ENCODE measurements at regions not wholly inside any gene's neighbourhood (a gene's known extent, or its start where the extent isn't known, plus 50 kb on each side); places are given as distances from the start of the nearest gene placed in this dataset.
A peak's percentile ranks its signal among the peaks of the same experiment; 100 is the strongest.

DNA sequence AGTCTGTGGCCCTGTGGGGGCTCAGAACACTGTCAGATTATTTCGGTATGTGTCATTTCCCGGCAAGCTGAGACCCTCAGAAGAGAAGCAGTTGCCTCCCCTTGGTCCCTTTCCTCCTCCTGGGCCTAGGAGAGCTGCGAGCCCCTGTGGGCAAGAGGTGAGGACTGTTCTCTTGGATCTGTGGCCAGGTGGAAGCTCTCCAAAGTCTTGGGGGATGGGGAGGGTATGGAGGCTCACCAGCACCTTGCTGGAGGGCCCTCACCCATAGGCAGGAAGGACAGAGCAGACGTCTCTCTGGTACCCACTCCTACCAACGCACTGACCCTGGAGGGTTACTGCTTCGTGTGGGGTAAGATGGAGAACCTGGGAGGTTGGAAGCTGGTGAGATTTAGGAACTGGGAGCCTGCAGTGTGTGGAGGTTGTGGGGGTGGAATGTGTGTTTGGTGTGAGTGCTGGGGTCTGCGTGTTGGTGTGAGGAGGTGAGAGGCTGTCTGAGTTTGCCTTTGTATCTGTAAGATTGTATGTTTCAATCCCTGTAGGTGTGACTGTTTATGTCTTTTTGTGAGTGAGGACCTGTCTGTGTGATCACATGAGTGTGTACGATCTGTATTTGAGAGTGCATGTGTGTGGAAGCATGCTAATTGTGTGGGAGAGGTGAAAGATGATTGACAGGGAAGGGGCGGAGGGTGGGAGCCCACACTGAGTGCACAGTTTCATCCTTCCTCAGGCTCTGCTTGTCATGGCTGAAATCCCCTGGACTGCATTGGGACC lies 52.4 kb upstream of the PSD2 start:
- no peak overlapping the region for H3K4me3 Mint-ChIP-seq
- peaks cover 71% of the 10 kb centered on the region for H3K4me1 Mint-ChIP-seq
- POLR2A ChIA-PET = interaction anchor here (0.9 to 5.4 kb wide), 3 partner anchors 12 to 73 kb away, joined by 4 to 33 read pairs (median 4); no protein-coding TSS in a partner anchor
- no peaks in the 10 kb centered on the region for H3K27me3 Mint-ChIP-seq
- no peaks in the 10 kb centered on the region for H3K36me3 Mint-ChIP-seq (ENCODE audit: low read depth)
- TF ChIP-seq, protein P1, sequence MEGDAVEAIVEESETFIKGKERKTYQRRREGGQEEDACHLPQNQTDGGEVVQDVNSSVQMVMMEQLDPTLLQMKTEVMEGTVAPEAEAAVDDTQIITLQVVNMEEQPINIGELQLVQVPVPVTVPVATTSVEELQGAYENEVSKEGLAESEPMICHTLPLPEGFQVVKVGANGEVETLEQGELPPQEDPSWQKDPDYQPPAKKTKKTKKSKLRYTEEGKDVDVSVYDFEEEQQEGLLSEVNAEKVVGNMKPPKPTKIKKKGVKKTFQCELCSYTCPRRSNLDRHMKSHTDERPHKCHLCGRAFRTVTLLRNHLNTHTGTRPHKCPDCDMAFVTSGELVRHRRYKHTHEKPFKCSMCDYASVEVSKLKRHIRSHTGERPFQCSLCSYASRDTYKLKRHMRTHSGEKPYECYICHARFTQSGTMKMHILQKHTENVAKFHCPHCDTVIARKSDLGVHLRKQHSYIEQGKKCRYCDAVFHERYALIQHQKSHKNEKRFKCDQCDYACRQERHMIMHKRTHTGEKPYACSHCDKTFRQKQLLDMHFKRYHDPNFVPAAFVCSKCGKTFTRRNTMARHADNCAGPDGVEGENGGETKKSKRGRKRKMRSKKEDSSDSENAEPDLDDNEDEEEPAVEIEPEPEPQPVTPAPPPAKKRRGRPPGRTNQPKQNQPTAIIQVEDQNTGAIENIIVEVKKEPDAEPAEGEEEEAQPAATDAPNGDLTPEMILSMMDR (IDR thresholded peaks at IDR 0.05) = no peak
- no peak for DNase-seq
- ATAC-seq (ENCODE audit: low read depth) = no peak
- CTCF ChIA-PET = interaction anchor here (6.0 kb wide), 1 partner anchor 22 kb away, joined by 40 read pairs; no protein-coding TSS in a partner anchor
- peak overlapping the region; percentile 30 for H3K27ac Mint-ChIP-seq
- no peaks in the 10 kb centered on the region for H3K9me3 Mint-ChIP-seq
- intact Hi-C loops (cut with micrococcal nuclease) = no loop called here

DNA sequence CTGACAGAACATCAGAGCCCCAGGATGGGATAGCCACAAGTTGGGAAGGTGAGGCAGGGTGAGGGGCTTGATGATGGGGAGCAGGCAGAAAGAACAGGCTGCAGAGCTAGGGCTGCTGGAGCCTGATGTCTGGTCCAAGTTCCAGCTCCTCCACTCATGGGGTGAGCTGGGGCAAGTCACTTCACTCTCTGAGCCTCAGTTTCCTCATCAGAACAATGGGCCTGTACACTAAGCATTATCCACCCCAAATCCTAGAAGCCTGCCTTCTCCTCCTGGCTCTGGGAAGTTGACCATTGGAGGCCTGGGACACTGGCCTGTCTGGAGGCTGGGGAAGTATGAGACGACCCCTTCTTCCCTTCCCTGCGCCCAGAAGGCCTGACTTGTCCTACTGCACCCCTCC lies 51.8 kb upstream of the PSD2 start:
- ChIA-PET POLR2A (interaction anchor here (1.5 to 6.8 kb wide), 6 partner anchors 12 to 106 kb away, joined by 4 to 86 read pairs (median 30); partner anchors contain the start of gene CXXC5), CTCF (interaction anchor here (1.8 to 6.0 kb wide), 2 partner anchors 21 to 33 kb away, joined by 7 to 40 read pairs; no protein-coding TSS in a partner anchor)
- TF ChIP-seq, protein P1 (IDR thresholded peaks at IDR 0.05) = no peak
- H3K4me1 Mint-ChIP-seq = peaks cover 77% of the 10 kb centered on the region
- H3K27me3 Mint-ChIP-seq = no peaks in the 10 kb centered on the region
- no peaks in the 10 kb centered on the region for H3K9me3 Mint-ChIP-seq
- ATAC-seq (ENCODE audit: low read depth) = no peak
- H3K36me3 Mint-ChIP-seq (ENCODE audit: low read depth) = no peaks in the 10 kb centered on the region
- no peak for DNase-seq
- no peak overlapping the region for H3K4me3 Mint-ChIP-seq
- H3K27ac Mint-ChIP-seq = no peak overlapping the region
- intact Hi-C loops (cut with micrococcal nuclease) = no loop called here

DNA sequence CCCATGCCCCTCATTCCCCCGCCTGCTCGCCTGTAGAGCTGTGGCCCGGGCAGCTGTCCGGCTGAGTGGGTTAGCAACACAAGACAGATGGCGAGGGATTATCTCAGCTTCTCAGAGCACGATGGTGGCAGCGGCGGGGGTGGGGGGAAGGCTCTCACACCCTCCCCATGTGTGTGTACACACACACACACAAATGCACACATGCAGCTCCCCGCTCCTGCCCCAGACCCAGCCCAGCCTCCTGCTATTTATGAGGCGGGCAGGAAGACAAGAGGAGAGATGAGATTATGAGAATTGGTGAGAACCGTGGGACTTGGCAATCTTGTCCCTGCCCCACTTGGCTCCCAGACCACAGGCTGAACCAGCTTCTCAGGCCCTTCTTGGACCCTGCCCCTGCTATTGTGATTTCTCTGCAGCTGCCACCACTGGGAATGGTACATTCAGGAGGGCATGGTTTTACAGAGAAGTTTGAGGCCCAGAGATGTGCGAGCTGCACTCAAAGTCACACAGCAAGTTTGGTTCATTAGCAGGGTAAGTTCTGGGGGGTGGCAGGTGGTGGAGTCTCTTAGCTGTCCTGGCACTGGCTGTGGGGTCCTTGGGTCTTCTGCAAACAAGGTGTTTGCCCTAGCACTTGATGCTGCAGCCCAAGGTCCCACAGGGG lies 51.0 kb upstream of the PSD2 start:
- H3K4me3 Mint-ChIP-seq = peak overlapping the region; percentile 53
- CTCF ChIA-PET = interaction anchor here (0.9 to 6.0 kb wide), 5 partner anchors 20 to 111 kb away, joined by 4 to 40 read pairs (median 7); no protein-coding TSS in a partner anchor
- H3K36me3 Mint-ChIP-seq (ENCODE audit: low read depth) = no peaks in the 10 kb centered on the region
- no peaks in the 10 kb centered on the region for H3K9me3 Mint-ChIP-seq
- intact Hi-C loops (cut with micrococcal nuclease) = loop anchor here (1.0 to 5.0 kb wide), 4 partner anchors 17 to 452 kb away; partner anchors contain the start of gene MATR3
- peaks cover 83% of the 10 kb centered on the region for H3K4me1 Mint-ChIP-seq
- H3K27ac Mint-ChIP-seq = peak overlapping the region; percentile 81
- POLR2A ChIA-PET = interaction anchor here (0.9 to 6.8 kb wide), 14 partner anchors 10 to 107 kb away, joined by 3 to 86 read pairs (median 10); partner anchors contain the start of gene CXXC5
- TF ChIP-seq, protein P1 (IDR thresholded peaks at IDR 0.05) = no peak
- DNase-seq = no peak
- ATAC-seq (ENCODE audit: low read depth) = no peak
- H3K27me3 Mint-ChIP-seq = no peaks in the 10 kb centered on the region

DNA sequence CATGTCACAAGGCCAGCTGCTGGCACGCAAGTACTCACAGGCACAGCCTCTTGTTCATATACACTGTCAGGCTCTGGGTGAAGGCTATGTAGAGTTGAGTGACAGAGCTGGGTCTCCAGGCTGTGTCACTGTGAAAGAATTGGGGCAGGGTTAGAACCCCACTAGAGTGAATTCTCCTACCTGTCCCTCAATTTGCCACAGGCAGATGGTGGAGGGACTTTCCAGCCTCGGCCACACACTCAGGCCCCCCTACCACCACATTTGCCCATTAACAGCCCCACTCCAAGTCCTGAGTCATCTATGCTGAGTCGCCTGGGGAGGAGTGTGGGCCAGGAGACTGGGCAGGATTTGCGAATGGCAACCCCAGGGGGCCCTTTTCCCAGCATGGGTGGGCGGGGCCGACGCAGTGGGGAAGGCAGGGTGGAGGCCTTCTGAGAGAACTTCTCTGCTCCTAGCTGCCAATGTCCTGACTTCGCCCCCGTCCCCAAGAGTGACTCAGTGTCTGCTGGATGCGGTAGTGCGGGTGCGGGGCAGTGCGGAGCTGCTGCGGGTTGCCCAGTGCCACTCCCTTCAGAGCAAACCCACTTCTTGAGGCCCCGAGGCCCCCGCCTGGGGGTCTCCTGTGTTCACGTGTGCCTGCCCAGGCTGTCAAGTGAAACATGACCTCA lies 50.3 kb upstream of the PSD2 start:
- TF ChIP-seq, protein P1 (IDR thresholded peaks at IDR 0.05) = no peak
- Mint-ChIP-seq H3K4me3 (peak overlapping the region; percentile 53), H3K9me3 (no peaks in the 10 kb centered on the region), H3K36me3 (ENCODE audit: low read depth) (no peaks in the 10 kb centered on the region), H3K27ac (peak overlapping the region; percentile 81), H3K27me3 (no peaks in the 10 kb centered on the region), H3K4me1 (peaks cover 80% of the 10 kb centered on the region)
- ChIA-PET CTCF (interaction anchor here (0.9 to 6.0 kb wide), 6 partner anchors 20 to 111 kb away, joined by 4 to 40 read pairs (median 7); no protein-coding TSS in a partner anchor), POLR2A (interaction anchor here (0.9 to 6.8 kb wide), 17 partner anchors 9 to 108 kb away, joined by 3 to 86 read pairs (median 7); partner anchors contain the start of gene CXXC5)
- ATAC-seq (ENCODE audit: low read depth) (peak; percentile 44), DNase-seq (peak; percentile 51)
- intact Hi-C loops (cut with micrococcal nuclease) = loop anchor here (1.0 to 5.0 kb wide), 4 partner anchors 18 to 453 kb away; partner anchors contain the start of gene MATR3
